KBM-7 (cell line): ENCODE measurements at regions not wholly inside any gene's neighbourhood (a gene's known extent, or its start where the extent isn't known, plus 50 kb on each side); places are given as distances from the start of the nearest gene placed in this dataset.
"Not testable (repeated sequence)": the region's sequence is repeated elsewhere in the genome, so short reads cannot be mapped to it uniquely, and the experiment has no call there.

Source experiments
- DNase-seq: peaks from one replicate; pipeline ENCODE4 v3.0.0-alpha.2; 2015
- in situ Hi-C: fragments of 300-500 bp; cut with MboI; formaldehyde crosslinking; loops from 2 replicates; pipeline ENCODE4 v1.14.3; 2020; ENCODE audit warnings: low sequenced_read_pairs, low pct_unique_long_range_greater_than_20kb, mixed read lengths

- DNase-seq: no peak
- in situ Hi-C loops: no loop called here
Observed at GRCh38 chrX:98924511-98924910, 1485.6 kb downstream of the PCDH19 start.

GRCh38 chrX:98897191-98897590 lies 1512.9 kb downstream of the PCDH19 start:
- DNase-seq: no peak
- in situ Hi-C loops: no loop called here

GRCh38 chrX:98850639-98851038 lies 1559.4 kb downstream of the PCDH19 start:
- in situ Hi-C loops: not testable (repeated sequence)
- DNase-seq: peak; percentile 56
